ENCODE measurements at regions not wholly inside any gene's neighbourhood (a gene's known extent, or its start where the extent isn't known, plus 50 kb on each side); places are given as distances from the start of the nearest gene placed in this dataset.

DNA sequence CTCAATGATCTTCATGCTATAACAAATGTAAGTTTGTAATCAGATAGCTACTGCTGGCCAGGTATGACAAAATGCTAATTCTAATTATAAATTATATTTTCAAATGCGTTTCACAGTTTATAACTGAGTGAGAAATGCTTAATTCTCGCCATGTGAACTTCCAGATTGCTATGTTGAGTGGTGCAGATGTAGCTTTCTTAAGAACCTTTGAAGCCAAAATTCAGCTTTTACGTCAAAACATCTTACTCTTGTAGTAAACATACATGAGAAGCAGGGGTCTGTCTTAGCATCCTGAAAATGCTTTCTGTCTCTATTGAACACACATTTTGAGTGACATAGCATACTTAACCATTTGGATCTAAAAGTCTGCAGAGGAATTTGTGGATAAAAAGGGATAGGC, 176.5 kb upstream of the PRICKLE1 start:
- TF ChIP-seq, protein P1, sequence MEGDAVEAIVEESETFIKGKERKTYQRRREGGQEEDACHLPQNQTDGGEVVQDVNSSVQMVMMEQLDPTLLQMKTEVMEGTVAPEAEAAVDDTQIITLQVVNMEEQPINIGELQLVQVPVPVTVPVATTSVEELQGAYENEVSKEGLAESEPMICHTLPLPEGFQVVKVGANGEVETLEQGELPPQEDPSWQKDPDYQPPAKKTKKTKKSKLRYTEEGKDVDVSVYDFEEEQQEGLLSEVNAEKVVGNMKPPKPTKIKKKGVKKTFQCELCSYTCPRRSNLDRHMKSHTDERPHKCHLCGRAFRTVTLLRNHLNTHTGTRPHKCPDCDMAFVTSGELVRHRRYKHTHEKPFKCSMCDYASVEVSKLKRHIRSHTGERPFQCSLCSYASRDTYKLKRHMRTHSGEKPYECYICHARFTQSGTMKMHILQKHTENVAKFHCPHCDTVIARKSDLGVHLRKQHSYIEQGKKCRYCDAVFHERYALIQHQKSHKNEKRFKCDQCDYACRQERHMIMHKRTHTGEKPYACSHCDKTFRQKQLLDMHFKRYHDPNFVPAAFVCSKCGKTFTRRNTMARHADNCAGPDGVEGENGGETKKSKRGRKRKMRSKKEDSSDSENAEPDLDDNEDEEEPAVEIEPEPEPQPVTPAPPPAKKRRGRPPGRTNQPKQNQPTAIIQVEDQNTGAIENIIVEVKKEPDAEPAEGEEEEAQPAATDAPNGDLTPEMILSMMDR (IDR thresholded peaks at IDR 0.05), result no peak
- TF ChIP-seq POLR2AphosphoS5 (IDR thresholded peaks at IDR 0.05), result no peak
- TF ChIP-seq POLR2A (IDR thresholded peaks at IDR 0.05), result no peak

All from prostate gland (tissue), 2 donors.